DND-41 (cell line): ENCODE measurements at regions not wholly inside any gene's neighbourhood (a gene's known extent, or its start where the extent isn't known, plus 50 kb on each side); places are given as distances from the start of the nearest gene placed in this dataset.

ENCODE experiments used
- CTCF ChIP-seq: IDR thresholded peaks from 2 replicates; pipeline ENCODE4 v1.5.1; 2012; ENCODE audit warnings: borderline replicate concordance, low read length, moderate library complexity, mild to moderate bottlenecking; ENCODE audit not compliant: poor library complexity, severe bottlenecking; ENCODE audit errors: extremely low read depth
- EZH2 ChIP-seq: IDR thresholded peaks from 3 replicates; pipeline ENCODE4 v1.6.1; 2012; ENCODE audit warnings: borderline replicate concordance, low read depth, mild to moderate bottlenecking, moderate library complexity, low read length, inconsistent platforms; ENCODE audit not compliant: severe bottlenecking

GRCh38 chr12:73330584-73331351 is 1058.6 kb downstream of the TRHDE start:
- TF ChIP-seq CTCF (no peak), EZH2 (no peak)
